HFFc6 (cell line): ENCODE measurements at regions not wholly inside any gene's neighbourhood (a gene's known extent, or its start where the extent isn't known, plus 50 kb on each side); places are given as distances from the start of the nearest gene placed in this dataset.

ENCODE experiments used
- DNase-seq: peaks from one replicate; pipeline ENCODE4 v3.0.0-alpha.2; 2018
- H3K27ac Mint-ChIP-seq: 2 replicates; pipeline ENCODE4 v1.8.0; 2020; ENCODE audit warnings: mild to moderate bottlenecking, mixed read lengths
- H3K27me3 Mint-ChIP-seq: 2 replicates; pipeline ENCODE4 v1.8.0; 2021; ENCODE audit warnings: mild to moderate bottlenecking, moderate library complexity, mixed read lengths; ENCODE audit not compliant: insufficient read depth
- H3K36me3 Mint-ChIP-seq: 2 replicates; pipeline ENCODE4 v1.8.0; 2021; ENCODE audit warnings: low read depth, mixed read lengths
- H3K4me1 Mint-ChIP-seq: 2 replicates; pipeline ENCODE4 v1.8.0; 2020; ENCODE audit warnings: low read depth, mixed read lengths
- H3K4me3 Mint-ChIP-seq: 2 replicates; pipeline ENCODE4 v1.8.0; 2020; ENCODE audit warnings: mild to moderate bottlenecking, moderate library complexity, mixed read lengths
- H3K9me3 Mint-ChIP-seq: 2 replicates; pipeline ENCODE4 v1.8.0; 2020; ENCODE audit warnings: mild to moderate bottlenecking, mixed read lengths
- TF ChIP-seq, protein P1 (sequence below): fragments of 200-600 bp; sonication (generic); IDR thresholded peaks from 2 replicates; pipeline ENCODE4 v1.5.0; 2021; ENCODE audit warnings: antibody characterized with exemption, mild to moderate bottlenecking

DNA sequence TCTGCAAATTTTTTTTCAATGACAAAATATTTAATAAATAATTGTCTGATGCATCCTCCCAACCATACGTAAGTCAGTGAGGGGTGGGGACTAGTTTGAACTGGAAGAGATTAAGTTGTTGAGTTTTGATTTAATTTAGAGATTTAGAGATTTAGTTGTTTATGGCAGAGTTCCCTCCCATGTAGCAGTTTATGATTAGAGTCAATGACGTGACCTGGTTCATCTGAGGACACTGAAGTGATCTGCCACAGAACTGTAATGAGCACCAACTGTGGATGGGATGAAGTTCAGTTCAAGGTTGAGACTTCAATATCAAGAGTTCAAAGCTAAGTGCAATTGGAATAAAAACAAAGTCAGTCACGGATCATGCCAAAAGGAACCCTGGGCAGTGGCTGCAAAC, 609.3 kb downstream of the NOVA1 start:
- Mint-ChIP-seq H3K36me3 (0 out of 2 replicates have a peak, but pooled peaks cover 6% of the 10 kb centered on the region), H3K4me3 (no peak overlapping the region), H3K27me3 (no peaks in the 10 kb centered on the region), H3K27ac (no peak overlapping the region), H3K4me1 (no peaks in the 10 kb centered on the region), H3K9me3 (peaks cover 62% of the 10 kb centered on the region)
- TF ChIP-seq, protein P1, sequence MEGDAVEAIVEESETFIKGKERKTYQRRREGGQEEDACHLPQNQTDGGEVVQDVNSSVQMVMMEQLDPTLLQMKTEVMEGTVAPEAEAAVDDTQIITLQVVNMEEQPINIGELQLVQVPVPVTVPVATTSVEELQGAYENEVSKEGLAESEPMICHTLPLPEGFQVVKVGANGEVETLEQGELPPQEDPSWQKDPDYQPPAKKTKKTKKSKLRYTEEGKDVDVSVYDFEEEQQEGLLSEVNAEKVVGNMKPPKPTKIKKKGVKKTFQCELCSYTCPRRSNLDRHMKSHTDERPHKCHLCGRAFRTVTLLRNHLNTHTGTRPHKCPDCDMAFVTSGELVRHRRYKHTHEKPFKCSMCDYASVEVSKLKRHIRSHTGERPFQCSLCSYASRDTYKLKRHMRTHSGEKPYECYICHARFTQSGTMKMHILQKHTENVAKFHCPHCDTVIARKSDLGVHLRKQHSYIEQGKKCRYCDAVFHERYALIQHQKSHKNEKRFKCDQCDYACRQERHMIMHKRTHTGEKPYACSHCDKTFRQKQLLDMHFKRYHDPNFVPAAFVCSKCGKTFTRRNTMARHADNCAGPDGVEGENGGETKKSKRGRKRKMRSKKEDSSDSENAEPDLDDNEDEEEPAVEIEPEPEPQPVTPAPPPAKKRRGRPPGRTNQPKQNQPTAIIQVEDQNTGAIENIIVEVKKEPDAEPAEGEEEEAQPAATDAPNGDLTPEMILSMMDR: no peak
- no peak for DNase-seq

DNA sequence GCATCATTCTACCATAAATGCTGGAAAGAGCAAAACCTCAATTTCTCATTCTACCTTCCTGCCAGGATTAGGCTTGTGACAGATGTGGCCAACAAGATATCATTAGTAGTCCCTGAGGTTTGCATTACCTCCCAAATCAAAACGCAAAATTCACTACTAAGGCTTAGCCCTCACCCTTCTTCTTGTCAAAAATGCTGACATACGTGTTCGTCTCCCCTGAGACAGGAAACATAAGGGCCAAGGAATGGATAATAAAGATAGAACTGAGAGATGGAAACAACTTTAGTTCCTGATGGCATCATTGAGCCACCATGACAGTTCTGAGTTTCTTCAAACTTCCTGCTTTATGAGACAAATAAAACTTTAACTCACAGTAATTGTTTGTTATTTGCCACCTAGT, 642.1 kb downstream of the NOVA1 start:
- H3K27ac Mint-ChIP-seq: no peak overlapping the region
- H3K27me3 Mint-ChIP-seq: no peaks in the 10 kb centered on the region

DNA sequence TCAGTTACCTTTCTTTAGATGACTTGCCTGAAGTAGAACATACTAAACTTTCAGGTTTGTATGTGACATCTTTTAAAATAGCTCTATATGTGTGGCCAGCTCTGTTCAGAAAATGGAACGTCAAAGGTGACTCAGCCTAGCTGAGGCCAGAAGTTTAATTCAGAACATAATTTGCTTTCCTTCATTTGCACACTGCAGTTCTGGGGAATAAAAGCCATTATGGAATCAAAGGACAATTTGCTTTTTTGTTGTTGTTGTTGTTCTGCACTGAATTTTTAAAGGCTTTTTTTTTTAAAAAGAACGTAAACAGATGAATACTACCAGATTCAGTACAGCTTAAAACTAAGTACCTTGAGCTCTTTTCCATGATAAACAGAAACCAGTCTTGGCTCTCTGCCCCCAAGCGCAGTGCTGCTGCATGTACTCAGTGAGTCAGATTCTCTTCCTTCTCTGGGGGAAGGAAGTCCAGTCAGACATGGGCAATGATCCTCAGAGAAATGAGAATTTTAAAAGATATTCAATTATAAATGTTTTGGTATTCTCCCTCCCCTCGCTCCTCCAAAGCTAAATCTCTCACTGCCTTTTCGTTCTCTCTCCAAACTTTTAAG, 644.2 kb downstream of the NOVA1 start:
- no peaks in the 10 kb centered on the region; the same call in 1 of the 2 replicates for H3K27me3 Mint-ChIP-seq
- H3K27ac Mint-ChIP-seq: no peak overlapping the region
- H3K9me3 Mint-ChIP-seq: peaks cover 56% of the 10 kb centered on the region
- H3K4me1 Mint-ChIP-seq: no peaks in the 10 kb centered on the region
- no peak overlapping the region for H3K4me3 Mint-ChIP-seq
- DNase-seq: no peak
- TF ChIP-seq, protein P1: no peak
- H3K36me3 Mint-ChIP-seq: peaks cover 9% of the 10 kb centered on the region; the same call in 1 of the 2 replicates

More for the DNA sequence above, 642.1 kb downstream of the NOVA1 start:
- peaks cover 9% of the 10 kb centered on the region; the same call in 1 of the 2 replicates for H3K36me3 Mint-ChIP-seq
- TF ChIP-seq, protein P1: no peak
- peaks cover 52% of the 10 kb centered on the region for H3K9me3 Mint-ChIP-seq
- H3K4me3 Mint-ChIP-seq: no peak overlapping the region
- no peak for DNase-seq
- no peaks in the 10 kb centered on the region for H3K4me1 Mint-ChIP-seq

DNA sequence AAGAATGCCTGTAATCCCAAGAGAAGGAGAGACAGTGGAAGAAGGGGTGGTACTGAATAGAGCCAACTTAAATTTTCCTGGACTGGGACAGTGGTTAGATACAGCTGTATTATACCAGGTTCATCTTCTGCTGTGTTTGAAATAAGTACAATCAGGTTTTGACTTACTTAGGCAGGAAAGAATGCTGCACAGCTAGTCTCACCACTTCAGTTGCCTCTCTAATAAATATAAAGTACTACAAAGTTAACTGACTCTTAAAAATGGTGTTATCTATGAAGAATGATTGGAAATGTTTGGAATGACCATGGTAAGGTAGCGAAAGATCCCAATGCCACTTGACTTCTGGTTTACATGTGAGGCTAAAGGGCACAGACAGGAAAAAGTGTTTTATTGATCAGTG, 652.1 kb downstream of the NOVA1 start:
- TF ChIP-seq, protein P1: no peak
- no peaks in the 10 kb centered on the region for H3K36me3 Mint-ChIP-seq
- no peak overlapping the region for H3K27ac Mint-ChIP-seq
- no peak overlapping the region for H3K4me3 Mint-ChIP-seq
- H3K9me3 Mint-ChIP-seq: peaks cover 46% of the 10 kb centered on the region
- no peaks in the 10 kb centered on the region for H3K4me1 Mint-ChIP-seq
- no peak for DNase-seq
- no peaks in the 10 kb centered on the region; the same call in 1 of the 2 replicates for H3K27me3 Mint-ChIP-seq

DNA sequence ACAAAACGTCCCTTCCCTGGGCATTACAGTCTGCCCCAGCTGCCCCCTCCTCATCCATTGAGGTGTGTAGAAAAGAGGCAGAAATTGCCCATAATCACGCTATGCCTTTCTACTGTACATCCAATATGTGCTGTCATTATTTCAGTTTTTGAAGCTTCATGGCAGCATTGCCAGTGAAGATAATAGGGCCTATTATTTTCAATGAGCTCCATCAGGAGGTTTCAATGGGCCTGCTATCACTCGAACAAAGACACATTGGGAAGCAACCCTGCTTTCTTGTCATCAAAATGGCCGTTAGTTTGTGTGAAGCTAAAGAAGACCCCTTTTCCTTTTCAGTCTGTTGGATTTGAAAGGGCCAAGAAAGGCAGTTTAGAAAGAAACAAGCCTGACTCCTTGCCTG, 653.8 kb downstream of the NOVA1 start:
- no peak overlapping the region for H3K4me3 Mint-ChIP-seq
- H3K27me3 Mint-ChIP-seq: no peaks in the 10 kb centered on the region
- no peaks in the 10 kb centered on the region for H3K4me1 Mint-ChIP-seq
- DNase-seq: no peak
- H3K36me3 Mint-ChIP-seq: no peaks in the 10 kb centered on the region
- TF ChIP-seq, protein P1: no peak
- H3K9me3 Mint-ChIP-seq: peaks cover 47% of the 10 kb centered on the region
- no peak overlapping the region for H3K27ac Mint-ChIP-seq
